NCI-H2196 (cell line): ENCODE measurements at regions not wholly inside any gene's neighbourhood (a gene's known extent, or its start where the extent isn't known, plus 50 kb on each side); places are given as distances from the start of the nearest gene placed in this dataset.
A peak's percentile ranks its signal among the peaks of the same experiment; 100 is the strongest.
"Not testable (repeated sequence)": the region's sequence is repeated elsewhere in the genome, so short reads cannot be mapped to it uniquely, and the experiment has no call there.

Experiments
- DNase-seq: peaks from one replicate; lab custom pipeline; 2025; ENCODE audit not compliant: unreplicated experiment; lab: John Stamatoyannopoulos, UW

- DNase-seq: no peak
These were observed 525.5 kb upstream of the BOD1L1 start for GRCh38 chr4:14152834-14153519.

DNA sequence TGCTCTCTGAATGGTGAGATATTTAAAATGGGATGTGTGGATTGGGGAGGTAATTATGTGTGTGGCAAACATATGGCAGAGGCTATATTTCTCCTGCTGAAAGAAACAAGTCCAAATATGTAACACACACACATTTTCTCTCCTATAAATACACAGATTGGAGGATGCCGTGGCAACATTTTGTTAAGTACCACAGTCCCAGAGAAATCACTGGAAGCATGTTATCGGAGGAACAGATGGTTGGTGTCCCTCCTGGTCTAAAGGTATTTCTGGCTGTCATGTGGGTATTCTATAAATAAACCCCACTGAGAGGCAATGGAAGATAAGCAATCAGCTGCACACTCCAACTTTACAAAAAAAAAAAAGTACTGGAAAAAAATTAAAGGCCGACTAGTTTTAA lies 528.3 kb upstream of the BOD1L1 start:
- DNase-seq: no peak

- DNase-seq: no peak
These were observed 529.7 kb upstream of the BOD1L1 start for GRCh38 chr4:14157262-14157661.

GRCh38 chr4:14165222-14165920 lies 537.8 kb upstream of the BOD1L1 start:
- no peak for DNase-seq

DNA sequence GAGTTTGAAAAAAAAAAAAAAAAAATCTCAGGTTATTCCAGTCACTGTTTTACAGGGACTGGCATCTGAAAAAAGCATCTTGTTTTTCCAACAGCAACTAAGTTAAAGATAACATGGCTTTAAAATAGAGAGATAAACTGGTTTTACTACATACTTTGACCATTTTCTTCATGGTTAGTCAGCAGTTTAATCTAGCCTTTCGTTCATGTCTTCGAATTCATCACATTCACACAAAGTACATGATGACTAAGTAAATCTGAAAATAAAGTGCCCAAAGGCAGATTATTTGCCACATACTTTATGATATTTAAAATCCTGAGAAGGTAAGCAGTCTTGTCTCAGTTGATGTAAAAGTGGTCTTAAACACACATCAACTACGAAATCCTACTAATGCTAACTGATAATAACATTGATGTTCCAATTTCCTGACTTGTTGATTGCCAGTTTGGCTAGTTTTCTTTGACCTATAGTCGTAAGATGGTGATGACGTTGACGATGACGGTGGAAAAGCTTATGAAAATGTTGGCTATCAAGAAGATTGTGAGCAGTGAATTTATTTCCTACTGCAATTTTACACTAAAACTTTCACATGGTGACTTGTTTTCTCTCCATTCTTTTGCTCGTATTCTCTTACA lies 540.5 kb upstream of the BOD1L1 start:
- DNase-seq: no peak

- DNase-seq: peak; percentile 3
These were observed 541.4 kb upstream of the BOD1L1 start for GRCh38 chr4:14168919-14169318.

GRCh38 chr4:14169460-14169859 lies 541.9 kb upstream of the BOD1L1 start:
- no peak for DNase-seq

DNA sequence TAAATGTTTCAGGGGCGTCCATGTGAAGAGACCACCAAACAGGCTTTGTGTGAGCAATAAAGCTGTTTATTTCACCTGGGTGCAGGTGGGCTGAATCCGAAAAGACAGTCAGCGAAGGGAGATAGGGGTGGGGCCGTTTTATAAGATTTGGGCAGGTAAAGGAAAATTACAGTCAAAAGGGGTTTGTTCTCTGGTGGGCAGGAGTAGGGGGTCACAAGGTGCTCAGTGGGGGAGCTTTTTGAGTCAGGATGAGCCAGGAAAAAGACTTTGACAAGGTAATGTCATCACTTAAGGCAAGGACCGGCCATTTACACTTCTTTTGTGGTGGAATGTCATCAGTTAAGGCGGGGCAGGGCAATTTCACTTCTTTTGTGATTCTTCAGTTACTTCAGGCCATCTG lies 542.4 kb upstream of the BOD1L1 start:
- not testable (repeated sequence) for DNase-seq

DNA sequence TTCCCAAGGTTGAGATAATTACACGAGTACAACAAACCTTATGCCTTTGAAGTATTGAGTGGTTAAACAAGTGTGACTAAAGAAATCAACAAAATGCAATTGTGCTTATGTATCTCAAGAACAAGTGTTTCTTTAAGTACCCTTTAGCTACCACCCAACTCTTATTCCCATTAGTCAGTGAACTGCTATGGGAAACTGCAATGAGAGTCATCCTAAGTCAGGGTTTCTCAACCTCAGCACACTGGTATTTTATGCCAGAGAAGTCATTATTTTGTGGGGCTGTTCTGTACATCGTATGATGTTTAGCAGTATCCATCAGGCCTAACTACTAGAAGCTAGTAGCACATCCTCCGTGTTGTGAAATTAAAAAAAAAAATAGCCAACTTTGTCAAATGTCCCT lies 549.1 kb upstream of the BOD1L1 start:
- no peak for DNase-seq

GRCh38 chr4:14177987-14178386 lies 550.5 kb upstream of the BOD1L1 start:
- no peak for DNase-seq

DNA sequence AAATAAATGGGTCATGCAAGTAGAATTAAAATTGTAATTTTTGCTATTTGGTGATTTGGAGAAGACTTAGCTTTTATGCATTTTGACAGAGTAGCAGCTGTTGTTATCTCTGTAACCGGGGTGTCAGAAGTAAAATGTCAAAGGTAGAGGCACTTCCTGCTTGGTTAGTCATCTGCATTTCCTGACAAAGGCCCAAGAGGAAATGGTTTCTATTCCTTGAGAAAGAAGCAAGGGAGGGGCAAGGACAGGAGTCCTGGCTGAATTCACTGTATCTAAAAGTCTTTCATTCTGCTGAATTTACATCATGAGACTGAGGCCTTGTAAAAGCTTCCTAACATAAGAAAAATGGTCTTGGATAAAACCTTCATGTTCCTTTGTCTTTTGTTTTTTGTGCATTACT lies 550.9 kb upstream of the BOD1L1 start:
- no peak for DNase-seq

DNA sequence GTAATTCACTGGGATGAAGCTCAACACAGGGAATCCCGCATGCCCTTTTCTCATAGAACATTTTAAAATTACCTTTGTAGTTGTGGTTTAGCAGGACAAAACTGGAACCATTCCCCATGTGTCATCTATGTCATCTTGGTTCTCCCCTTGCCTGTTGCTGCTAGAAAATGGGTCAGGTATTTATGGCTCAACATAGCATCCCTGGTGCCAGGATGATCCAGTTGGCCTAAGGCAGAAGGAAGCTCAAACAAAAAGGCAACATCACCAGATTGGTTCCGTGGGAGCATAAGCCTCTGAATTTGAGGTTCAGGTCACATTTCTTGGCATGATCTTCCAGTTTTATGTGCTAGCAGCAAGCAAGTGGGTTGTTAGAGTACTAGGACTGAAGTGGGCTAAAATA lies 552.6 kb upstream of the BOD1L1 start:
- no peak for DNase-seq

DNA sequence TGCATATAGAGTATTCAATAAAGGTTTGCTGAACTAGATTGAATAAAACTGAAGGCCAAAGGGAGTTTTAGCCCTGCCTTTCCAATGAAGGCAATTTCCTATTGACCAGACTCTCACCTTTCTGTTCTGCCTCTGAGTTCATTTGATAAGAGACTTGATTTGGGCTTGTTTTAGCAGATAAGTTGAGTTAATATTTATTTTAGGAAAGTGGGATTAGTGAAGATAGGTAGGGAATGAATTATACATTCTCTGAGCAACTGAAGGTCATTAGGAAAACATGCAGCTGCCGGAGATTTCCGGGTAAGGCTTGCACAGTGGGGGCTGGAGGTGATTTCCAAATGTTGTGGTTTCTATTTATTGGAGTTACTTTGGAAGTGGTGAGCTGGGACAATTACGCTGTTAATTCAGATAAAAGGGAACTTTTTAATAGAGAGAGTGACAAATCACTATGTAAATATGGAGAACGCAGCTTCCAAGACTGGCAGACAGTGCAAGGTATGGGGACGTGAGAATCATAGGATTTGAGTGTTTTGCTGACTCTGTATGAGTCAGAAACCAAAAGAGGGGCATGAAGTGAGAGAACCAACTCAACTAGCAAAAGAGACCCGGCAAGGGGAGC lies 553.6 kb upstream of the BOD1L1 start:
- no peak for DNase-seq

GRCh38 chr4:14182148-14182547 lies 554.6 kb upstream of the BOD1L1 start:
- DNase-seq: no peak

GRCh38 chr4:14184265-14184664 lies 556.7 kb upstream of the BOD1L1 start:
- no peak for DNase-seq

- DNase-seq: no peak
These were observed 557.2 kb upstream of the BOD1L1 start for GRCh38 chr4:14184767-14185166.

DNA sequence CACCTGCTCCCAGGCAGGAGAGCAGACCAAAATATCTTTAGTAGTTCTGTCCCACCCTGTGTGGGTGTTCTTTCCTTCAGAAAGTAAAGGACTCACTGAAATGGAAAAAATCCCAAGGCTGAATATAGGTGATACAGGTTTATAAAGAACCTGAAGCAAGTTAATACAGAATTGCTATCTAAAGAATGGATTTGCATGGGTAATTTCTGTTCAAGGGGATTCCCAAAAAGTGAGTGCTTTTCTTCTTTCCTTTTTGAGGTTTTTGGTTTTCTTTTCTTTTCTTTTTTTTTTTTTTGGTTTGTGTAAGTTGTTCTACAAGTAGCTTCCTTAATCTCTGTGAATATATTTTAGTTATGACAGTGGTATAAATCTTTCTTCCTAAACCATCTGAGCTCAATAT lies 560.7 kb upstream of the BOD1L1 start:
- no peak for DNase-seq

DNA sequence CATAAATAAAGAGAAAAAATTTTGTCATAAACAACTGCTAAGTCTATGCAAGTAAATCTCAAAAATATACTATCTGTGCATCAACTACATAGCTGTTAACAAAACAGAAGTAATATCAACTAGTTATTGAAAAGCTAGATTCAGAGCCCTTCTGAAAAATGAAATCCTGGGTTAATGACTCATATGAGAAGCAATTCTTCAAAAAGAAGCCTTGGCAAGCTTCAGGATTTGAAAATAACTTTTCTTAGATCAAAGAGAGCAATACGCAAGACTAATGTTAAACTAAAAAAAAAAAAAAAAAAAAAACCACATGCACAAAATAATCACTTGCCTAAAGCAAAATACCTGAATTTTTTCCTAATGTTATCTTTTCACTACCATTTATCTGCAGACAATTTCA lies 566.1 kb upstream of the BOD1L1 start:
- DNase-seq: no peak

- no peak for DNase-seq
These were observed 568.6 kb upstream of the BOD1L1 start for GRCh38 chr4:14196131-14196530.

- DNase-seq: no peak
These were observed 587.7 kb upstream of the BOD1L1 start for GRCh38 chr4:14215116-14215770.

DNA sequence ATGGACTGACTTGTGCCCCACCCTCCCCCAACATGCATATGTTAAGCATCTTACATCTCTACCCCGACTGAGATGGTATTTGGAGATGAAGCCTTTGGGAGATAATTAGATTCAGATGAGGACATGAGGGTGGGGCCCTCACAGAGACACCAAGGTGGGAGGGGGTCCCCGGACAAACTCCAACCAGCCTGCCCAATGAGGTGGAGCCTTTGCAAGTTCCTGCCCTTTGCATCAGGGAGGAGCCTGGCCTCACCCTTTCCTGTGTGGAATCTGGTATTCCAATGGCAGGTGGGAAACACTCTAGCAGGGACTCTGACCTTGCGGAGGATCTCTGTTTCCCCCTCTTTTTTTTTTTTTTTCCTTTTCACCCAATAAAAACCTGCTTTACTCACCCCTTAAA lies 589.9 kb upstream of the BOD1L1 start:
- DNase-seq: no peak
